ENCODE measurements at regions not wholly inside any gene's neighbourhood (a gene's known extent, or its start where the extent isn't known, plus 50 kb on each side); places are given as distances from the start of the nearest gene placed in this dataset.

- no peak overlapping the region for H3K9ac ChIP-seq (ENCODE audit: low read length)
- H3K4me3 ChIP-seq (ENCODE audit: low read length), result no peak overlapping the region
- no peak for DNase-seq (ENCODE audit: low read depth)
- H3K9me3 ChIP-seq (ENCODE audit: control insufficient read depth, low read length), result peaks cover under 1% of the 10 kb centered on the region
- no peaks in the 10 kb centered on the region for H3K4me1 ChIP-seq (ENCODE audit: control insufficient read depth, insufficient read depth, low read length)
- no peaks in the 10 kb centered on the region for H3K36me3 ChIP-seq (ENCODE audit: control insufficient read depth, insufficient read depth, low read length, severe bottlenecking)
- H3K27me3 ChIP-seq (replicated peaks; ENCODE audit: control insufficient read depth, insufficient read depth, low read length), result no peaks in the 10 kb centered on the region
These were observed 1660.3 kb downstream of the EFNB2 start for GRCh38 chr13:104875038-104875754.

- no peaks in the 10 kb centered on the region for H3K36me3 ChIP-seq (ENCODE audit: control insufficient read depth, insufficient read depth, low read length, severe bottlenecking)
- DNase-seq (ENCODE audit: low read depth), result no peak
- H3K27me3 ChIP-seq (replicated peaks; ENCODE audit: control insufficient read depth, insufficient read depth, low read length), result no peaks in the 10 kb centered on the region
- H3K9ac ChIP-seq (ENCODE audit: low read length), result no peak overlapping the region
- H3K9me3 ChIP-seq (ENCODE audit: control insufficient read depth, low read length), result peaks cover 3% of the 10 kb centered on the region
- no peak overlapping the region for H3K4me3 ChIP-seq (ENCODE audit: low read length)
- H3K4me1 ChIP-seq (ENCODE audit: control insufficient read depth, insufficient read depth, low read length), result no peaks in the 10 kb centered on the region
These were observed 1663.3 kb downstream of the EFNB2 start for GRCh38 chr13:104872153-104872552.

GRCh38 chr13:104871456-104871855 is 1664.0 kb downstream of the EFNB2 start:
- Histone ChIP-seq H3K36me3 (ENCODE audit: control insufficient read depth, insufficient read depth, low read length, severe bottlenecking) (no peaks in the 10 kb centered on the region), H3K9ac (ENCODE audit: low read length) (no peak overlapping the region), H3K4me3 (ENCODE audit: low read length) (no peak overlapping the region), H3K27me3 (replicated peaks; ENCODE audit: control insufficient read depth, insufficient read depth, low read length) (no peaks in the 10 kb centered on the region), H3K9me3 (ENCODE audit: control insufficient read depth, low read length) (peaks cover 3% of the 10 kb centered on the region), H3K4me1 (ENCODE audit: control insufficient read depth, insufficient read depth, low read length) (no peaks in the 10 kb centered on the region)
- no peak for DNase-seq (ENCODE audit: low read depth)

- Histone ChIP-seq H3K36me3 (ENCODE audit: control insufficient read depth, insufficient read depth, low read length, severe bottlenecking) (no peaks in the 10 kb centered on the region), H3K27me3 (replicated peaks; ENCODE audit: control insufficient read depth, insufficient read depth, low read length) (no peaks in the 10 kb centered on the region), H3K4me1 (ENCODE audit: control insufficient read depth, insufficient read depth, low read length) (no peaks in the 10 kb centered on the region), H3K4me3 (ENCODE audit: low read length) (no peak overlapping the region), H3K9ac (ENCODE audit: low read length) (no peak overlapping the region), H3K9me3 (ENCODE audit: control insufficient read depth, low read length) (peaks cover 3% of the 10 kb centered on the region)
- peak; percentile 1 for DNase-seq (ENCODE audit: low read depth)
These were observed 1666.0 kb downstream of the EFNB2 start for GRCh38 chr13:104869501-104869900.

- no peaks in the 10 kb centered on the region for H3K27me3 ChIP-seq (replicated peaks; ENCODE audit: control insufficient read depth, insufficient read depth, low read length)
- H3K4me3 ChIP-seq (ENCODE audit: low read length), result no peak overlapping the region
- H3K36me3 ChIP-seq (ENCODE audit: control insufficient read depth, insufficient read depth, low read length, severe bottlenecking), result no peaks in the 10 kb centered on the region
- peaks cover 3% of the 10 kb centered on the region for H3K9me3 ChIP-seq (ENCODE audit: control insufficient read depth, low read length)
- no peak for DNase-seq (ENCODE audit: low read depth)
- H3K9ac ChIP-seq (ENCODE audit: low read length), result no peak overlapping the region
- no peaks in the 10 kb centered on the region for H3K4me1 ChIP-seq (ENCODE audit: control insufficient read depth, insufficient read depth, low read length)
These were observed 1666.7 kb downstream of the EFNB2 start for GRCh38 chr13:104868806-104869205.

GRCh38 chr13:104855581-104855980 is 1679.9 kb downstream of the EFNB2 start:
- DNase-seq (ENCODE audit: low read depth), result peak; percentile 19
- Histone ChIP-seq H3K4me1 (ENCODE audit: control insufficient read depth, insufficient read depth, low read length) (no peaks in the 10 kb centered on the region), H3K9ac (ENCODE audit: low read length) (no peak overlapping the region), H3K36me3 (ENCODE audit: control insufficient read depth, insufficient read depth, low read length, severe bottlenecking) (no peaks in the 10 kb centered on the region), H3K27me3 (replicated peaks; ENCODE audit: control insufficient read depth, insufficient read depth, low read length) (no peaks in the 10 kb centered on the region), H3K9me3 (ENCODE audit: control insufficient read depth, low read length) (no peaks in the 10 kb centered on the region), H3K4me3 (ENCODE audit: low read length) (no peak overlapping the region)

GRCh38 chr13:104854698-104855097 is 1680.8 kb downstream of the EFNB2 start:
- no peak overlapping the region for H3K9ac ChIP-seq (ENCODE audit: low read length)
- H3K9me3 ChIP-seq (ENCODE audit: control insufficient read depth, low read length), result no peaks in the 10 kb centered on the region
- H3K4me3 ChIP-seq (ENCODE audit: low read length), result no peak overlapping the region
- no peak for DNase-seq (ENCODE audit: low read depth)
- H3K36me3 ChIP-seq (ENCODE audit: control insufficient read depth, insufficient read depth, low read length, severe bottlenecking), result no peaks in the 10 kb centered on the region
- H3K27me3 ChIP-seq (replicated peaks; ENCODE audit: control insufficient read depth, insufficient read depth, low read length), result no peaks in the 10 kb centered on the region
- no peaks in the 10 kb centered on the region for H3K4me1 ChIP-seq (ENCODE audit: control insufficient read depth, insufficient read depth, low read length)

GRCh38 chr13:104854007-104854406 is 1681.5 kb downstream of the EFNB2 start:
- no peak for DNase-seq (ENCODE audit: low read depth)
- no peaks in the 10 kb centered on the region for H3K36me3 ChIP-seq (ENCODE audit: control insufficient read depth, insufficient read depth, low read length, severe bottlenecking)
- H3K27me3 ChIP-seq (replicated peaks; ENCODE audit: control insufficient read depth, insufficient read depth, low read length), result no peaks in the 10 kb centered on the region
- H3K4me3 ChIP-seq (ENCODE audit: low read length), result no peak overlapping the region
- H3K9ac ChIP-seq (ENCODE audit: low read length), result no peak overlapping the region
- no peaks in the 10 kb centered on the region for H3K4me1 ChIP-seq (ENCODE audit: control insufficient read depth, insufficient read depth, low read length)
- H3K9me3 ChIP-seq (ENCODE audit: control insufficient read depth, low read length), result no peaks in the 10 kb centered on the region

- Histone ChIP-seq H3K4me1 (ENCODE audit: control insufficient read depth, insufficient read depth, low read length) (no peaks in the 10 kb centered on the region), H3K9ac (ENCODE audit: low read length) (no peak overlapping the region), H3K27me3 (replicated peaks; ENCODE audit: control insufficient read depth, insufficient read depth, low read length) (no peaks in the 10 kb centered on the region), H3K36me3 (ENCODE audit: control insufficient read depth, insufficient read depth, low read length, severe bottlenecking) (no peaks in the 10 kb centered on the region), H3K4me3 (ENCODE audit: low read length) (no peak overlapping the region), H3K9me3 (ENCODE audit: control insufficient read depth, low read length) (no peaks in the 10 kb centered on the region)
- DNase-seq (ENCODE audit: low read depth), result no peak
These were observed 1687.5 kb downstream of the EFNB2 start for GRCh38 chr13:104847922-104848321.

GRCh38 chr13:104843401-104843800 is 1692.1 kb downstream of the EFNB2 start:
- no peak for DNase-seq (ENCODE audit: low read depth)
- Histone ChIP-seq H3K9me3 (ENCODE audit: control insufficient read depth, low read length) (no peaks in the 10 kb centered on the region), H3K27me3 (replicated peaks; ENCODE audit: control insufficient read depth, insufficient read depth, low read length) (no peaks in the 10 kb centered on the region), H3K4me3 (ENCODE audit: low read length) (no peak overlapping the region), H3K4me1 (ENCODE audit: control insufficient read depth, insufficient read depth, low read length) (no peaks in the 10 kb centered on the region), H3K36me3 (ENCODE audit: control insufficient read depth, insufficient read depth, low read length, severe bottlenecking) (no peaks in the 10 kb centered on the region), H3K9ac (ENCODE audit: low read length) (no peak overlapping the region)

GRCh38 chr13:104841110-104841509 is 1694.4 kb downstream of the EFNB2 start:
- H3K36me3 ChIP-seq (ENCODE audit: control insufficient read depth, insufficient read depth, low read length, severe bottlenecking), result no peaks in the 10 kb centered on the region
- H3K9me3 ChIP-seq (ENCODE audit: control insufficient read depth, low read length), result no peaks in the 10 kb centered on the region
- no peak for DNase-seq (ENCODE audit: low read depth)
- H3K4me3 ChIP-seq (ENCODE audit: low read length), result no peak overlapping the region
- no peak overlapping the region for H3K9ac ChIP-seq (ENCODE audit: low read length)
- H3K27me3 ChIP-seq (replicated peaks; ENCODE audit: control insufficient read depth, insufficient read depth, low read length), result no peaks in the 10 kb centered on the region
- no peaks in the 10 kb centered on the region for H3K4me1 ChIP-seq (ENCODE audit: control insufficient read depth, insufficient read depth, low read length)

GRCh38 chr13:104837756-104838155 is 1697.7 kb downstream of the EFNB2 start:
- H3K36me3 ChIP-seq (ENCODE audit: control insufficient read depth, insufficient read depth, low read length, severe bottlenecking), result no peaks in the 10 kb centered on the region
- no peak overlapping the region for H3K4me3 ChIP-seq (ENCODE audit: low read length)
- DNase-seq (ENCODE audit: low read depth), result no peak
- no peaks in the 10 kb centered on the region for H3K4me1 ChIP-seq (ENCODE audit: control insufficient read depth, insufficient read depth, low read length)
- H3K9ac ChIP-seq (ENCODE audit: low read length), result no peak overlapping the region
- no peaks in the 10 kb centered on the region for H3K9me3 ChIP-seq (ENCODE audit: control insufficient read depth, low read length)
- no peaks in the 10 kb centered on the region for H3K27me3 ChIP-seq (replicated peaks; ENCODE audit: control insufficient read depth, insufficient read depth, low read length)

Measured in adipocyte (in vitro differentiated cells).